ENCODE measurements at regions not wholly inside any gene's neighbourhood (a gene's known extent, or its start where the extent isn't known, plus 50 kb on each side); places are given as distances from the start of the nearest gene placed in this dataset.

DNA sequence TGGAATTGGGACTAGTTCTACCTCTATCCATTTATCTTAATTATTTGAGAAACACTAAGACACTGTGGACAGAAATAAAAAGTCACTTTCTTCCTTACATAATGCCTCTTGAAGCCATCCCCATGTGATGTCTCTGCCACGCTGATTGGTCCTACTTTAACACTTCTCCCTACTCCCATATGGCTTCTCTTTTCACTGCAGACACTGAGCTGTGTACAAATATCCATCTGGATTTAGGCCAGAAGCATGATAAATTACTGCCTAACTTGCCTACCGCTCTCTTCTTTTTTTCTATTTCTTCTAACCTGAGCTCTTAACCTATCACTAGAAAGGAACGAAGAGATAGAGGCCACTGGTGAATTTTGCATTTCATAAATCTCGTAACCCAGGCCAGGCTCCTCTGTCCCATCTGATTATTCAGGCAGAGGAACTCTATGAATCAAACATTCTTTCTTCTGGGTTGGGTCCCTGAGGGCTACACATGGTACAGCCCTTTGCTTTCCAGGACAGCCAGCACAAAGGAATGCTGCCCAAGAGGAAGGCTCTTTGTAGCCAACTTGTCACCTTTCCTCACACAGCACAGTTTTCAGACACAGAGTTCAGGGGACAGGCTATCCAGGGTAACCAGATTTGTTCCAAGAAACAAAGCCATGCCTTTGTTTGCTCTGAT lies 878.5 kb upstream of the LRRC4C start:
- intact Hi-C loops (cut with micrococcal nuclease; ENCODE audit: unreplicated experiment): no loop called here
- H3K4me1 ChIP-seq (ENCODE audit: insufficient read depth, low read length, poor library complexity, severe bottlenecking): no peaks in the 10 kb centered on the region
- H3K36me3 ChIP-seq (ENCODE audit: insufficient read depth, low read length): no peaks in the 10 kb centered on the region
- BruUV-seq (replicated peaks): no TSS peak
- H3K4me2 ChIP-seq (ENCODE audit: low read length): no peak overlapping the region
- POLR2A ChIA-PET: no interaction called here
- H3K9me3 ChIP-seq (ENCODE audit: low read length): no peaks in the 10 kb centered on the region
- CTCF ChIA-PET (ENCODE audit: unreplicated experiment): no interaction called here
- H2AFZ ChIP-seq (ENCODE audit: low read length): no peak overlapping the region
- no peak overlapping the region for H3K27ac ChIP-seq (ENCODE audit: low read depth, low read length, poor library complexity, severe bottlenecking)
- H3K9me2 ChIP-seq (ENCODE audit: insufficient read depth, low read length): no peaks in the 10 kb centered on the region
- TF ChIP-seq EZH2phosphoT487 (IDR thresholded peaks at IDR 0.05; ENCODE audit: borderline replicate concordance, low read depth, low read length): no peak
- TF ChIP-seq, protein P1, sequence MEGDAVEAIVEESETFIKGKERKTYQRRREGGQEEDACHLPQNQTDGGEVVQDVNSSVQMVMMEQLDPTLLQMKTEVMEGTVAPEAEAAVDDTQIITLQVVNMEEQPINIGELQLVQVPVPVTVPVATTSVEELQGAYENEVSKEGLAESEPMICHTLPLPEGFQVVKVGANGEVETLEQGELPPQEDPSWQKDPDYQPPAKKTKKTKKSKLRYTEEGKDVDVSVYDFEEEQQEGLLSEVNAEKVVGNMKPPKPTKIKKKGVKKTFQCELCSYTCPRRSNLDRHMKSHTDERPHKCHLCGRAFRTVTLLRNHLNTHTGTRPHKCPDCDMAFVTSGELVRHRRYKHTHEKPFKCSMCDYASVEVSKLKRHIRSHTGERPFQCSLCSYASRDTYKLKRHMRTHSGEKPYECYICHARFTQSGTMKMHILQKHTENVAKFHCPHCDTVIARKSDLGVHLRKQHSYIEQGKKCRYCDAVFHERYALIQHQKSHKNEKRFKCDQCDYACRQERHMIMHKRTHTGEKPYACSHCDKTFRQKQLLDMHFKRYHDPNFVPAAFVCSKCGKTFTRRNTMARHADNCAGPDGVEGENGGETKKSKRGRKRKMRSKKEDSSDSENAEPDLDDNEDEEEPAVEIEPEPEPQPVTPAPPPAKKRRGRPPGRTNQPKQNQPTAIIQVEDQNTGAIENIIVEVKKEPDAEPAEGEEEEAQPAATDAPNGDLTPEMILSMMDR (conservative IDR thresholded peaks at IDR 0.05; ENCODE audit: low read length): no peak
- DNase-seq (ENCODE audit: low spot score): no peak
- no peaks in the 10 kb centered on the region for H4K20me1 ChIP-seq (ENCODE audit: insufficient read depth, low read length)
- H3K79me2 ChIP-seq (ENCODE audit: insufficient read depth, low read depth, low read length): no peaks in the 10 kb centered on the region
- no peak overlapping the region for H3K4me3 ChIP-seq (ENCODE audit: low read depth, low read length, poor library complexity, severe bottlenecking)

DNA sequence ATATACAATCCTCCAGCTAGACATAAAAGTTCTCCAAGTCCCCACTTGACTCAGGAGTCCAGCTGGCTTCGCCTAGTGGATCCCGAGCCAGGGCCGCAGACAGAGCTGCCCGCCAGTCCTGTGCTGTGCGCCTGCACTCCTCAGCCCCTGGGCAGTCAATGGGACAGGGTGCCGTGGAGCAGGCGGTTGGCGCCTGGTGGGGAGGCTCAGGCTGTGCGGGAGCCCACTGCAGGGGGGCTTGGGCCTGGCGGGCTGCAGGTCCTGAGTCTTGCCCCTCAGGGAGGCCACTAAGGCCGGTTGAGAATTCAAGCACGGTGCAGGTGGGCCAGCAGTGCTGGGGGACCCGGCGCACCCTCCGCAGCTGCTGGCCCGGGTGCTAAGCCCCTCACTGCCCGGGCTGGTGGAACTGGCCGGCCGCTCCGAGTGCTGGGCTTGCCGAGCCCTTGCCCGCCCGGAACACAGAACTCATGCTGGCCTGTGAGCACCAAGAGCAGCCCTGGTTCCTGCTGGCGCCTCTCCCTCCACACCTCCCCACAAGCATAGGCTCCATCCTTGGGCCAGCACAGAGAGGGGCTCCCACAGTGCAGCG lies 884.8 kb upstream of the LRRC4C start:
- Histone ChIP-seq H4K20me1 (ENCODE audit: insufficient read depth, low read length) (no peaks in the 10 kb centered on the region), H3K4me2 (ENCODE audit: low read length) (no peak overlapping the region), H3K4me1 (ENCODE audit: insufficient read depth, low read length, poor library complexity, severe bottlenecking) (no peaks in the 10 kb centered on the region), H3K9me3 (ENCODE audit: low read length) (no peaks in the 10 kb centered on the region), H3K36me3 (ENCODE audit: insufficient read depth, low read length) (no peaks in the 10 kb centered on the region), H3K9me2 (ENCODE audit: insufficient read depth, low read length) (no peaks in the 10 kb centered on the region), H3K4me3 (ENCODE audit: low read depth, low read length, poor library complexity, severe bottlenecking) (no peak overlapping the region), H3K27ac (ENCODE audit: low read depth, low read length, poor library complexity, severe bottlenecking) (no peak overlapping the region), H2AFZ (ENCODE audit: low read length) (no peak overlapping the region), H3K79me2 (ENCODE audit: insufficient read depth, low read depth, low read length) (no peaks in the 10 kb centered on the region)
- TF ChIP-seq EZH2phosphoT487 (IDR thresholded peaks at IDR 0.05; ENCODE audit: borderline replicate concordance, low read depth, low read length): no peak
- TF ChIP-seq, protein P1 (conservative IDR thresholded peaks at IDR 0.05; ENCODE audit: low read length): no peak
- ChIA-PET CTCF (ENCODE audit: unreplicated experiment) (no interaction called here), POLR2A (no interaction called here)
- intact Hi-C loops (cut with micrococcal nuclease; ENCODE audit: unreplicated experiment): no loop called here
- no TSS peak for BruUV-seq (replicated peaks)
- no peak for DNase-seq (ENCODE audit: low spot score)

GRCh38 chr11:42345933-42346332 lies 886.5 kb upstream of the LRRC4C start:
- POLR2A ChIA-PET: no interaction called here
- Histone ChIP-seq H3K4me2 (ENCODE audit: low read length) (no peak overlapping the region), H3K27ac (ENCODE audit: low read depth, low read length, poor library complexity, severe bottlenecking) (no peak overlapping the region), H3K9me3 (ENCODE audit: low read length) (no peaks in the 10 kb centered on the region), H3K79me2 (ENCODE audit: insufficient read depth, low read depth, low read length) (no peaks in the 10 kb centered on the region), H2AFZ (ENCODE audit: low read length) (no peak overlapping the region), H3K4me3 (ENCODE audit: low read depth, low read length, poor library complexity, severe bottlenecking) (no peak overlapping the region), H3K9me2 (ENCODE audit: insufficient read depth, low read length) (no peaks in the 10 kb centered on the region), H4K20me1 (ENCODE audit: insufficient read depth, low read length) (no peaks in the 10 kb centered on the region), H3K4me1 (ENCODE audit: insufficient read depth, low read length, poor library complexity, severe bottlenecking) (no peaks in the 10 kb centered on the region), H3K36me3 (ENCODE audit: insufficient read depth, low read length) (no peaks in the 10 kb centered on the region)
- TF ChIP-seq, protein P1 (conservative IDR thresholded peaks at IDR 0.05; ENCODE audit: low read length): no peak
- no peak for TF ChIP-seq EZH2phosphoT487 (IDR thresholded peaks at IDR 0.05; ENCODE audit: borderline replicate concordance, low read depth, low read length)
- CTCF ChIA-PET (ENCODE audit: unreplicated experiment): no interaction called here
- intact Hi-C loops (cut with micrococcal nuclease; ENCODE audit: unreplicated experiment): no loop called here
- no peak for DNase-seq (ENCODE audit: low spot score)
- BruUV-seq (replicated peaks): no TSS peak

Measured in OCI-LY7 (cell line).